HepG2 (cell line): ENCODE measurements at regions not wholly inside any gene's neighbourhood (a gene's known extent, or its start where the extent isn't known, plus 50 kb on each side); places are given as distances from the start of the nearest gene placed in this dataset.

Source experiments
- ATAC-seq: fragments of 200-7000 bp; cut with Tn5 transposase; 3 replicates; pipeline ENCODE4 v1.9.1; 2020; ENCODE audit warnings: mild to moderate bottlenecking, moderate library complexity
- BruUV-seq: library from RNA; stranded (reverse); fragments of 400-500 nt; replicated peaks from 2 replicates; lab custom pipeline; 2021; lab: Mats Ljungman, UMichigan
- CTCF ChIA-PET: fragments of 300-600 bp; formaldehyde crosslinking; extraction: SDS; loops from one replicate; lab custom pipeline; 2021; ENCODE audit warnings: low total read pairs, inconsistent platforms, low intra/inter-chr PET ratio; lab: Yijun Ruan, JAX
- POLR2A ChIA-PET: fragments of 350-600 bp; sonication (Branson Sonifier 250); formaldehyde crosslinking; loops from one replicate; lab custom pipeline; 2020; ENCODE audit warnings: antibody characterized with exemption, inconsistent platforms; lab: Yijun Ruan, JAX
- DNase-seq: peaks from one replicate; pipeline ENCODE4 v3.0.0-alpha.2; 2015; ENCODE audit warnings: low spot score
- FAIRE-seq: peaks from 3 replicates; lab custom pipeline; 2011; peaks lifted over from hg19 to GRCh38; lab: Jason Lieb, UNC
- H2AFZ ChIP-seq: one replicate; pipeline ENCODE4 v1.6.1; 2011; ENCODE audit warnings: low read length, inconsistent platforms
- H3K27ac ChIP-seq: fragments of 300-600 bp; 3 replicates; pipeline ENCODE4 v1.8.0; 2011; ENCODE audit warnings: mixed run types, mild to moderate bottlenecking, mixed read lengths, low read length, inconsistent platforms; ENCODE audit not compliant: insufficient read depth; ENCODE audit errors: extremely low read length
- H3K27me3 ChIP-seq, 2 experiments: fragments of 200-600 bp in 1 of 2; 2 replicates in 1 of 2; 3 replicates in 1 of 2; pipeline versions ENCODE4 v1.6.0 to v1.8.0; 2011; ENCODE audit warnings: low read length in 2 of 2, mild to moderate bottlenecking in 2 of 2, moderate library complexity in 2 of 2, inconsistent platforms in 1 of 2; ENCODE audit not compliant: insufficient read depth in 2 of 2, control insufficient read depth in 1 of 2
- H3K36me3 ChIP-seq, 2 experiments: fragments of 200-600 bp in 1 of 2; replicated peaks in 1 of 2; 2 replicates in 1 of 2; 3 replicates in 1 of 2; pipeline versions ENCODE4 v1.5.1 to v1.8.0; 2011; ENCODE audit warnings: low read length in 2 of 2, inconsistent platforms in 1 of 2; ENCODE audit not compliant: insufficient read depth in 2 of 2, control insufficient read depth in 1 of 2
- H3K4me1 ChIP-seq: 2 replicates; pipeline ENCODE4 v1.5.1; 2012; ENCODE audit warnings: low read length, inconsistent platforms; ENCODE audit not compliant: insufficient read depth
- H3K4me2 ChIP-seq: 2 replicates; pipeline ENCODE4 v1.6.0; 2011; ENCODE audit warnings: low read depth, low read length, inconsistent platforms
- H3K4me3 ChIP-seq, 3 experiments: fragments of 200-600 bp in 1 of 3; sonication (generic), shearing (Covaris generic) in 1 of 3; replicated peaks in 1 of 3; 2 replicates each; pipeline ENCODE4 v1.5.1; 2011 to 2016; ENCODE audit warnings: low read length in 3 of 3, inconsistent platforms in 2 of 3, low read depth in 2 of 3, mild to moderate bottlenecking in 2 of 3, control low read depth in 1 of 3, mixed read lengths in 1 of 3; ENCODE audit not compliant: insufficient read depth in 1 of 3
- H3K79me2 ChIP-seq: one replicate; pipeline ENCODE4 v1.6.1; 2011; ENCODE audit warnings: low read length, inconsistent platforms; ENCODE audit not compliant: insufficient read depth
- H3K9ac ChIP-seq: 2 replicates; pipeline ENCODE4 v1.6.0; 2011; ENCODE audit warnings: mild to moderate bottlenecking, low read depth, low read length, inconsistent platforms; ENCODE audit not compliant: insufficient read depth
- H3K9me3 ChIP-seq: 2 replicates; pipeline ENCODE4 v1.5.1; 2012; ENCODE audit warnings: mild to moderate bottlenecking, low read length
- H4K20me1 ChIP-seq: 2 replicates; pipeline ENCODE4 v1.6.0; 2011; ENCODE audit warnings: inconsistent platforms, mild to moderate bottlenecking, low read length, moderate library complexity; ENCODE audit not compliant: insufficient read depth
- CBX5 ChIP-seq: sonication (generic); formaldehyde crosslinking; IDR thresholded peaks from 2 replicates; pipeline ENCODE4 v1.4.0; 2020; ENCODE audit warnings: missing genetic modification reagents, borderline replicate concordance
- CC2D1A ChIP-seq: sonication (generic); formaldehyde crosslinking; IDR thresholded peaks from 2 replicates; pipeline ENCODE4 v1.8.1; 2023; ENCODE audit warnings: mild to moderate bottlenecking, missing genetic modification reagents
- GATAD2A ChIP-seq: IDR thresholded peaks from 2 replicates; pipeline ENCODE4 v1.6.1; 2016
- NR1H2 ChIP-seq: sonication (generic); formaldehyde crosslinking; IDR thresholded peaks from 2 replicates; pipeline ENCODE4 v1.8.1; 2022; ENCODE audit warnings: low read depth, missing genetic modification reagents, borderline replicate concordance
- RFX1 ChIP-seq: fragments of 450-650 bp; IDR thresholded peaks from 2 replicates; pipeline ENCODE4 v1.6.1; 2017
- ZBTB3 ChIP-seq: sonication (generic); formaldehyde crosslinking; IDR thresholded peaks from 2 replicates; pipeline ENCODE4 v1.4.0; 2020; ENCODE audit warnings: low read depth, mild to moderate bottlenecking, moderate library complexity, missing genetic modification reagents, borderline replicate concordance
- ZMAT5 ChIP-seq: sonication (generic); formaldehyde crosslinking; IDR thresholded peaks from 2 replicates; pipeline ENCODE4 v1.5.0; 2020; ENCODE audit warnings: mild to moderate bottlenecking, low read depth, missing genetic modification reagents, borderline replicate concordance
- WGBS: methylation state at CpG from one replicate; pipeline ENCODE4 v1.1.6; 2017; ENCODE audit warnings: low lambda C conversion rate; 5-methylcytosine and 5-hydroxymethylcytosine counted together
- in situ Hi-C: cut with HindIII; loops from 2 replicates; pipeline ENCODE4 v1.10.0; 2017; ENCODE audit warnings: low pct_unique_long_range_greater_than_20kb; ENCODE audit not compliant: extremely low pct_ligation_motif_present
- intact Hi-C: fragments of 100-400 bp; cut with micrococcal nuclease; formaldehyde crosslinking; loops from one replicate; pipeline ENCODE4 v1.10.0; 2022; ENCODE audit not compliant: unreplicated experiment
- TF ChIP-seq, protein P1 (sequence below): sonication (generic); formaldehyde crosslinking; IDR thresholded peaks from 2 replicates; pipeline ENCODE4 v1.5.0; 2020; ENCODE audit warnings: missing genetic modification reagents, mild to moderate bottlenecking, borderline replicate concordance
- TF ChIP-seq, protein P2 (sequence below): sonication (generic); formaldehyde crosslinking; IDR thresholded peaks from 2 replicates; pipeline ENCODE4 v1.5.0; 2020; ENCODE audit warnings: missing genetic modification reagents

DNA sequence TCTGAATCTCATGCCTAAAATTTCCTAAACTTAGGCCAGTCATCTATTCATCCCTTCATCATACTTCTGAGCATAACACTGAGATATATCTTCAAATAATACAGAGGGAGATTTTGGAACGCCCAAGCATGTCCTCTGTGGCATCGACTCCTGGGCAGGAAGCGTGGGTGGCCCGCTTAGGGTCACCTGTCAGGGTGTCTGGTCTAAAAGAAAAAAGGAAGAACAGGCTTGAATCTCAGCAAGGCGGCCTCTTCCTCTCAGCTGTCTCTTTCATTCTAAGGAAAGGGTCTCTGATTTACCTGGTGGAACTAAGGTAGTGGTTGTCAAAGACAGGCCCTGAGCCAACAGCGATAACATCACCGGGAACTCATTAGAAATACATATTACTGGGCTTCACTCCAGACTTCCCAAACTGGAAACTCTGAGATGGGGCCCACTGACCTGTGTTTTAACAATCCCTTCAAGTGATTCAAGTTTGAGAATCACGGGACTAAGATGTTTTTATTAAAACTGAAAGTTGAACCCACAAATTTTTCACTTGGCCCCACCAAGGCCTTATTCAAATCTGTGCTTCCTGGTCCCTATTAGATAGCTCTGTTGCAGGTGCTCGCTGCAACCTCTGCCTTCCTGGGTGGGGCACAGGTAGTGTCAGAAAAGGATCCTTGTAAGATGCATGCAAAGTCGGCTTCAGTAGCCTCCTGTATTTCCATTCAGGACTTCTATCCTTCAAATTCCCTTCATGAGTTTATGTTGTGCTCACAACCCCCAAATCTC is 162.3 kb upstream of the CCDC68 start (continued):
- TF ChIP-seq ZMAT5 (CRISPR knock-in tag): no peak

- in situ Hi-C loops: no loop called here
- CTCF ChIA-PET: no interaction called here
- Histone ChIP-seq H3K4me3 (no peak overlapping the region), H3K9ac (no peak overlapping the region), H3K4me1 (no peaks in the 10 kb centered on the region), H3K36me3 (no peaks in the 10 kb centered on the region), H3K9me3 (no peaks in the 10 kb centered on the region), H3K27me3 (no peaks in the 10 kb centered on the region), H3K4me2 (no peak overlapping the region), H4K20me1 (no peaks in the 10 kb centered on the region), H3K27ac (no peak overlapping the region), H2AFZ (no peak overlapping the region), H3K79me2 (no peaks in the 10 kb centered on the region)
- DNase-seq (no peak), FAIRE-seq (no peak), ATAC-seq (no peak)
- no peak for TF ChIP-seq ZBTB3 (CRISPR knock-in tag)
- BruUV-seq: no TSS peak
- intact Hi-C loops: no loop called here
- POLR2A ChIA-PET: no interaction called here
Measured at GRCh38 chr18:55120896-55121295, 161.6 kb upstream of the CCDC68 start.

DNA sequence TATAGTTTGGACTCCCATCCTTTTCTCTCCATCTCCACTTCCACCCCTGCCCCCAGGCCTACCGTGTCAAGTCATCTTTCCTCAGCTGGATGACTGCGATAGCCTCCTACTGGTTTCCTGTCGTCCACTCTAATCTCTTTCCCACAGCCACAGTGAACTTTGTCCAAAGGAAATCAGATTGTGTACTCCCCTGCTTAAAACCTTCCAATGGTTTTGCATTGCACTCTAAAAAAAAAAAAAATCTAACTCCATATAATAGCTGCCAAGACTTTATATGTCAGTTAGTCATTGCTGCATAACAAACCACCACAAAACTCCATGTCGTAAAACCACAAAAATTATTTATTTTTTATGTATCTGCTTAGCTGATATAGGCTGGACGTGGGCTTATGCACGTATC is 160.2 kb upstream of the CCDC68 start:
- DNase-seq (no peak), ATAC-seq (no peak), FAIRE-seq (no peak)
- intact Hi-C loops (no loop called here), in situ Hi-C loops (no loop called here)
- whole genome bisulfite sequencing: 8% methylated on average over 5 of the region's 6 CpGs
- no peak overlapping the region for H3K9ac ChIP-seq
- no peaks in the 10 kb centered on the region for H3K4me1 ChIP-seq
- no peak overlapping the region for H3K4me2 ChIP-seq
- no peak overlapping the region for H3K4me3 ChIP-seq
- no peaks in the 10 kb centered on the region for H4K20me1 ChIP-seq
- BruUV-seq: no TSS peak
- no peaks in the 10 kb centered on the region for H3K27me3 ChIP-seq
- CTCF ChIA-PET: no interaction called here
- POLR2A ChIA-PET: no interaction called here
- H3K9me3 ChIP-seq: no peaks in the 10 kb centered on the region; the same call in 1 of the 2 replicates
- no peaks in the 10 kb centered on the region for H3K36me3 ChIP-seq
- H3K79me2 ChIP-seq: no peaks in the 10 kb centered on the region
- no peak overlapping the region for H2AFZ ChIP-seq
- H3K27ac ChIP-seq: no peak overlapping the region
- TF ChIP-seq CBX5 (CRISPR knock-in tag): no peak
- no peak for TF ChIP-seq CC2D1A (CRISPR knock-in tag)
- TF ChIP-seq, protein P1, sequence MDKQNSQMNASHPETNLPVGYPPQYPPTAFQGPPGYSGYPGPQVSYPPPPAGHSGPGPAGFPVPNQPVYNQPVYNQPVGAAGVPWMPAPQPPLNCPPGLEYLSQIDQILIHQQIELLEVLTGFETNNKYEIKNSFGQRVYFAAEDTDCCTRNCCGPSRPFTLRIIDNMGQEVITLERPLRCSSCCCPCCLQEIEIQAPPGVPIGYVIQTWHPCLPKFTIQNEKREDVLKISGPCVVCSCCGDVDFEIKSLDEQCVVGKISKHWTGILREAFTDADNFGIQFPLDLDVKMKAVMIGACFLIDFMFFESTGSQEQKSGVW (CRISPR knock-in tag): no peak
- TF ChIP-seq NR1H2 (CRISPR knock-in tag): no peak
- TF ChIP-seq RFX1: no peak
- no peak for TF ChIP-seq GATAD2A (CRISPR knock-in tag)
- TF ChIP-seq, protein P2, sequence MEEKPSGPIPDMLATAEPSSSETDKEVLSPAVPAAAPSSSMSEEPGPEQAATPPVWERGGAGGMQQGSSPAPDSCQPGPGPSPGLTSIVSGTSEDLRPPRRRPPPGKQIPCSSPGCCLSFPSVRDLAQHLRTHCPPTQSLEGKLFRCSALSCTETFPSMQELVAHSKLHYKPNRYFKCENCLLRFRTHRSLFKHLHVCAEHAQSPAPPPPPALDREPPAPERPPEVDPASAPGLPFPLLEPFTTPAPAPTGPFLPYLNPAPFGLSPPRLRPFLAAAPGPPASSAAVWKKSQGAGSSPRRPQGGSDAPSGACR: no peak
